HEK293 (cell line): ENCODE measurements at regions not wholly inside any gene's neighbourhood (a gene's known extent, or its start where the extent isn't known, plus 50 kb on each side); places are given as distances from the start of the nearest gene placed in this dataset.

Experiments
- CTCF ChIA-PET: fragments of 350-600 bp; formaldehyde crosslinking; extraction: SDS; loops from one replicate; lab custom pipeline; 2021; ENCODE audit warnings: antibody characterized with exemption; lab: Yijun Ruan, JAX
- POLR2A ChIA-PET: fragments of 300-600 bp; formaldehyde crosslinking; extraction: SDS; loops from one replicate; lab custom pipeline; 2020; ENCODE audit warnings: antibody characterized with exemption, inconsistent platforms; lab: Yijun Ruan, JAX
- H3K27ac ChIP-seq: fragments of 200-500 bp; sonication (Bioruptor generic); 2 replicates; pipeline ENCODE4 v1.5.1; 2014; ENCODE audit warnings: low read depth, low read length, control low read depth, inconsistent platforms; ENCODE audit errors: extremely low read depth
- H3K36me3 ChIP-seq, 2 experiments: fragments of 200-500 bp in 1 of 2; sonication (Bioruptor generic) in 1 of 2; 1 replicate in 1 of 2; 2 replicates in 1 of 2; pipeline ENCODE4 v1.5.1; 2014 to 2017; ENCODE audit warnings: inconsistent platforms in 2 of 2, low read length in 2 of 2; ENCODE audit not compliant: control insufficient read depth in 2 of 2, insufficient read depth in 1 of 2
- H3K4me1 ChIP-seq: fragments of 200-500 bp; sonication (Bioruptor generic); 2 replicates; pipeline ENCODE4 v1.5.1; 2014; ENCODE audit warnings: mild to moderate bottlenecking, low read length, inconsistent platforms; ENCODE audit not compliant: control insufficient read depth, insufficient read depth
- H3K4me3 ChIP-seq: 2 replicates; pipeline ENCODE4 v1.5.1; 2011; ENCODE audit warnings: low read depth, mild to moderate bottlenecking, control low read depth, low read length, moderate library complexity
- H3K9me3 ChIP-seq: fragments of 200-500 bp; sonication (Bioruptor generic); 2 replicates; pipeline ENCODE4 v1.5.1; 2014; ENCODE audit warnings: low read depth, low read length, inconsistent platforms; ENCODE audit not compliant: control insufficient read depth, insufficient read depth
- GLI2 ChIP-seq: fragments of 450-650 bp; formaldehyde crosslinking; IDR thresholded peaks from 2 replicates; pipeline ENCODE4; 2017; ENCODE audit warnings: missing biosample characterization, missing genetic modification characterization, low read depth, borderline replicate concordance
- KLF16 ChIP-seq: fragments of 450-650 bp; formaldehyde crosslinking; IDR thresholded peaks from 2 replicates; pipeline ENCODE4 v1.5.1; 2017; ENCODE audit warnings: missing biosample characterization, missing genetic modification characterization
- KLF7 ChIP-seq: fragments of 450-650 bp; formaldehyde crosslinking; IDR thresholded peaks from 2 replicates; pipeline ENCODE4 v1.5.1; 2016; ENCODE audit warnings: missing biosample characterization, missing genetic modification characterization, borderline replicate concordance
- PRDM6 ChIP-seq: fragments of 450-650 bp; formaldehyde crosslinking; IDR thresholded peaks from 2 replicates; pipeline ENCODE4 v1.5.1; 2017; ENCODE audit warnings: missing biosample characterization, missing genetic modification characterization
- REST ChIP-seq: fragments of 450-650 bp; formaldehyde crosslinking; IDR thresholded peaks from 2 replicates; pipeline ENCODE4 v1.5.1; 2016; ENCODE audit warnings: missing biosample characterization, missing genetic modification characterization
- SP7 ChIP-seq: fragments of 450-650 bp; formaldehyde crosslinking; IDR thresholded peaks from 2 replicates; pipeline ENCODE4 v1.5.1; 2016; ENCODE audit warnings: missing biosample characterization, missing genetic modification characterization
- TCF7L2 ChIP-seq: IDR thresholded peaks from 2 replicates; pipeline ENCODE4 v1.6.1; 2011; ENCODE audit warnings: low read depth, mild to moderate bottlenecking, inconsistent platforms, low read length, moderate library complexity, borderline replicate concordance
- ZFP3 ChIP-seq: fragments of 450-650 bp; formaldehyde crosslinking; IDR thresholded peaks from 2 replicates; pipeline ENCODE4 v1.5.1; 2016; ENCODE audit warnings: low read depth, missing biosample characterization, missing genetic modification characterization
- ZNF558 ChIP-seq: fragments of 450-650 bp; formaldehyde crosslinking; IDR thresholded peaks from 2 replicates; pipeline ENCODE4 v1.5.1; 2016; ENCODE audit warnings: missing biosample characterization, missing genetic modification characterization
- ZNF660 ChIP-seq: fragments of 450-650 bp; IDR thresholded peaks from 2 replicates; pipeline ENCODE4 v1.5.1; 2018; ENCODE audit warnings: missing biosample characterization, mild to moderate bottlenecking, missing genetic modification characterization
- ZNF677 ChIP-seq: fragments of 450-650 bp; IDR thresholded peaks from 2 replicates; pipeline ENCODE4 v1.5.0; 2018; ENCODE audit warnings: missing biosample characterization, mild to moderate bottlenecking, missing genetic modification characterization, moderate library complexity
- ZNF776 ChIP-seq: fragments of 450-650 bp; formaldehyde crosslinking; IDR thresholded peaks from 2 replicates; pipeline ENCODE4 v1.5.0; 2017; ENCODE audit warnings: missing biosample characterization, missing genetic modification characterization, borderline replicate concordance
- ZXDB ChIP-seq: fragments of 450-650 bp; formaldehyde crosslinking; IDR thresholded peaks from 2 replicates; pipeline ENCODE4 v1.5.1; 2016; ENCODE audit warnings: missing biosample characterization, missing genetic modification characterization
- TF ChIP-seq, protein P1 (sequence below): fragments of 450-650 bp; formaldehyde crosslinking; IDR thresholded peaks from 2 replicates; pipeline ENCODE4 v1.5.1; 2016; ENCODE audit warnings: missing biosample characterization, missing genetic modification characterization, borderline replicate concordance
- TF ChIP-seq, protein P2 (sequence below): fragments of 450-650 bp; IDR thresholded peaks from 2 replicates; pipeline ENCODE4 v1.5.1; 2018; ENCODE audit warnings: missing biosample characterization, missing genetic modification characterization
- TF ChIP-seq, protein P3 (sequence below): fragments of 450-650 bp; formaldehyde crosslinking; IDR thresholded peaks from 2 replicates; pipeline ENCODE4; 2016; ENCODE audit warnings: missing biosample characterization, missing genetic modification characterization
- TF ChIP-seq, protein P4 (sequence below): fragments of 450-650 bp; formaldehyde crosslinking; IDR thresholded peaks from 2 replicates; pipeline ENCODE4 v1.5.1; 2016; ENCODE audit warnings: missing biosample characterization, missing genetic modification characterization
- TF ChIP-seq, protein P5 (sequence below): fragments of 450-650 bp; formaldehyde crosslinking; IDR thresholded peaks from 2 replicates; pipeline ENCODE4 v1.5.1; 2016; ENCODE audit warnings: missing biosample characterization, missing genetic modification characterization

DNA sequence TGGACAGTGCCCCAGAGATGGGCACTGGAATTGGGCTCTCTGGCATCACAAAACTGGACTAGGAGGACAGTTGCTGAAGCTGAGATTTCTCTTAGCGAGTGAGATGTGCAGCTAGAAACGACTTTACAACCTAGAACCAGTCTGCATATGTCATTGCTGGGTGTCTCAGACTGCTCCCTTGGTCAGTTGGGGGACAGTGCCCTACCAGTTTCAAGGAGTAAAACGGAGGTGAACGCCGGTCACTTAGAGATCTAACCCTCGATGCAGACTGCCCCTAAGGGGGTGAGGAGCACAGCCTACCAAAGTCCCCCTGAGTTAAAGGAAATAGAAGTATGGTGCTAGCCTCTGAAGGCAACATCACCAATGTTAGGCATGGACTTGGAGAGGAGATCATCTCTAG, 704.4 kb upstream of the CDH9 start:
- Histone ChIP-seq H3K27ac (no peak overlapping the region), H3K9me3 (no peaks in the 10 kb centered on the region; the same call in 1 of the 2 replicates), H3K4me3 (no peak overlapping the region), H3K4me1 (no peaks in the 10 kb centered on the region), H3K36me3 (no peaks in the 10 kb centered on the region)
- ChIA-PET POLR2A (no interaction called here), CTCF (no interaction called here)
- TF ChIP-seq GLI2 (tag by site-specific recombination): no peak
- TF ChIP-seq, protein P1, sequence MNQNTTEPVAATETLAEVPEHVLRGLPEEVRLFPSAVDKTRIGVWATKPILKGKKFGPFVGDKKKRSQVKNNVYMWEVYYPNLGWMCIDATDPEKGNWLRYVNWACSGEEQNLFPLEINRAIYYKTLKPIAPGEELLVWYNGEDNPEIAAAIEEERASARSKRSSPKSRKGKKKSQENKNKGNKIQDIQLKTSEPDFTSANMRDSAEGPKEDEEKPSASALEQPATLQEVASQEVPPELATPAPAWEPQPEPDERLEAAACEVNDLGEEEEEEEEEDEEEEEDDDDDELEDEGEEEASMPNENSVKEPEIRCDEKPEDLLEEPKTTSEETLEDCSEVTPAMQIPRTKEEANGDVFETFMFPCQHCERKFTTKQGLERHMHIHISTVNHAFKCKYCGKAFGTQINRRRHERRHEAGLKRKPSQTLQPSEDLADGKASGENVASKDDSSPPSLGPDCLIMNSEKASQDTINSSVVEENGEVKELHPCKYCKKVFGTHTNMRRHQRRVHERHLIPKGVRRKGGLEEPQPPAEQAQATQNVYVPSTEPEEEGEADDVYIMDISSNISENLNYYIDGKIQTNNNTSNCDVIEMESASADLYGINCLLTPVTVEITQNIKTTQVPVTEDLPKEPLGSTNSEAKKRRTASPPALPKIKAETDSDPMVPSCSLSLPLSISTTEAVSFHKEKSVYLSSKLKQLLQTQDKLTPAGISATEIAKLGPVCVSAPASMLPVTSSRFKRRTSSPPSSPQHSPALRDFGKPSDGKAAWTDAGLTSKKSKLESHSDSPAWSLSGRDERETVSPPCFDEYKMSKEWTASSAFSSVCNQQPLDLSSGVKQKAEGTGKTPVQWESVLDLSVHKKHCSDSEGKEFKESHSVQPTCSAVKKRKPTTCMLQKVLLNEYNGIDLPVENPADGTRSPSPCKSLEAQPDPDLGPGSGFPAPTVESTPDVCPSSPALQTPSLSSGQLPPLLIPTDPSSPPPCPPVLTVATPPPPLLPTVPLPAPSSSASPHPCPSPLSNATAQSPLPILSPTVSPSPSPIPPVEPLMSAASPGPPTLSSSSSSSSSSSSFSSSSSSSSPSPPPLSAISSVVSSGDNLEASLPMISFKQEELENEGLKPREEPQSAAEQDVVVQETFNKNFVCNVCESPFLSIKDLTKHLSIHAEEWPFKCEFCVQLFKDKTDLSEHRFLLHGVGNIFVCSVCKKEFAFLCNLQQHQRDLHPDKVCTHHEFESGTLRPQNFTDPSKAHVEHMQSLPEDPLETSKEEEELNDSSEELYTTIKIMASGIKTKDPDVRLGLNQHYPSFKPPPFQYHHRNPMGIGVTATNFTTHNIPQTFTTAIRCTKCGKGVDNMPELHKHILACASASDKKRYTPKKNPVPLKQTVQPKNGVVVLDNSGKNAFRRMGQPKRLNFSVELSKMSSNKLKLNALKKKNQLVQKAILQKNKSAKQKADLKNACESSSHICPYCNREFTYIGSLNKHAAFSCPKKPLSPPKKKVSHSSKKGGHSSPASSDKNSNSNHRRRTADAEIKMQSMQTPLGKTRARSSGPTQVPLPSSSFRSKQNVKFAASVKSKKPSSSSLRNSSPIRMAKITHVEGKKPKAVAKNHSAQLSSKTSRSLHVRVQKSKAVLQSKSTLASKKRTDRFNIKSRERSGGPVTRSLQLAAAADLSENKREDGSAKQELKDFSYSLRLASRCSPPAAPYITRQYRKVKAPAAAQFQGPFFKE: no peak
- TF ChIP-seq SP7 (tag by site-specific recombination): no peak
- TF ChIP-seq KLF7 (tag by site-specific recombination): no peak
- TF ChIP-seq ZXDB (tag by site-specific recombination): no peak
- TF ChIP-seq, protein P2, sequence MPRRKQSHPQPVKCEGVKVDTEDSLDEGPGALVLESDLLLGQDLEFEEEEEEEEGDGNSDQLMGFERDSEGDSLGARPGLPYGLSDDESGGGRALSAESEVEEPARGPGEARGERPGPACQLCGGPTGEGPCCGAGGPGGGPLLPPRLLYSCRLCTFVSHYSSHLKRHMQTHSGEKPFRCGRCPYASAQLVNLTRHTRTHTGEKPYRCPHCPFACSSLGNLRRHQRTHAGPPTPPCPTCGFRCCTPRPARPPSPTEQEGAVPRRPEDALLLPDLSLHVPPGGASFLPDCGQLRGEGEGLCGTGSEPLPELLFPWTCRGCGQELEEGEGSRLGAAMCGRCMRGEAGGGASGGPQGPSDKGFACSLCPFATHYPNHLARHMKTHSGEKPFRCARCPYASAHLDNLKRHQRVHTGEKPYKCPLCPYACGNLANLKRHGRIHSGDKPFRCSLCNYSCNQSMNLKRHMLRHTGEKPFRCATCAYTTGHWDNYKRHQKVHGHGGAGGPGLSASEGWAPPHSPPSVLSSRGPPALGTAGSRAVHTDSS (tag by site-specific recombination): no peak
- TF ChIP-seq ZNF558 (tag by site-specific recombination): no peak
- no peak for TF ChIP-seq ZNF660 (tag by site-specific recombination)
- no peak for TF ChIP-seq PRDM6
- no peak for TF ChIP-seq ZFP3 (tag by site-specific recombination)
- no peak for TF ChIP-seq KLF16
- TF ChIP-seq TCF7L2: no peak
- no peak for TF ChIP-seq REST (tag by site-specific recombination)
- TF ChIP-seq, protein P3, sequence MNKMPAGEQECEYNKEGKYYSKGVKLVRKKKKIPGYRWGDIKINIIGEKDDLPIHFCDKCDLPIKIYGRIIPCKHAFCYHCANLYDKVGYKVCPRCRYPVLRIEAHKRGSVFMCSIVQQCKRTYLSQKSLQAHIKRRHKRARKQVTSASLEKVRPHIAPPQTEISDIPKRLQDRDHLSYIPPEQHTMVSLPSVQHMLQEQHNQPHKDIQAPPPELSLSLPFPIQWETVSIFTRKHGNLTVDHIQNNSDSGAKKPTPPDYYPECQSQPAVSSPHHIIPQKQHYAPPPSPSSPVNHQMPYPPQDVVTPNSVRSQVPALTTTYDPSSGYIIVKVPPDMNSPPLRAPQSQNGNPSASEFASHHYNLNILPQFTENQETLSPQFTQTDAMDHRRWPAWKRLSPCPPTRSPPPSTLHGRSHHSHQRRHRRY (tag by site-specific recombination): no peak
- no peak for TF ChIP-seq ZNF776
- TF ChIP-seq ZNF677 (tag by site-specific recombination): no peak
- TF ChIP-seq, protein P4, sequence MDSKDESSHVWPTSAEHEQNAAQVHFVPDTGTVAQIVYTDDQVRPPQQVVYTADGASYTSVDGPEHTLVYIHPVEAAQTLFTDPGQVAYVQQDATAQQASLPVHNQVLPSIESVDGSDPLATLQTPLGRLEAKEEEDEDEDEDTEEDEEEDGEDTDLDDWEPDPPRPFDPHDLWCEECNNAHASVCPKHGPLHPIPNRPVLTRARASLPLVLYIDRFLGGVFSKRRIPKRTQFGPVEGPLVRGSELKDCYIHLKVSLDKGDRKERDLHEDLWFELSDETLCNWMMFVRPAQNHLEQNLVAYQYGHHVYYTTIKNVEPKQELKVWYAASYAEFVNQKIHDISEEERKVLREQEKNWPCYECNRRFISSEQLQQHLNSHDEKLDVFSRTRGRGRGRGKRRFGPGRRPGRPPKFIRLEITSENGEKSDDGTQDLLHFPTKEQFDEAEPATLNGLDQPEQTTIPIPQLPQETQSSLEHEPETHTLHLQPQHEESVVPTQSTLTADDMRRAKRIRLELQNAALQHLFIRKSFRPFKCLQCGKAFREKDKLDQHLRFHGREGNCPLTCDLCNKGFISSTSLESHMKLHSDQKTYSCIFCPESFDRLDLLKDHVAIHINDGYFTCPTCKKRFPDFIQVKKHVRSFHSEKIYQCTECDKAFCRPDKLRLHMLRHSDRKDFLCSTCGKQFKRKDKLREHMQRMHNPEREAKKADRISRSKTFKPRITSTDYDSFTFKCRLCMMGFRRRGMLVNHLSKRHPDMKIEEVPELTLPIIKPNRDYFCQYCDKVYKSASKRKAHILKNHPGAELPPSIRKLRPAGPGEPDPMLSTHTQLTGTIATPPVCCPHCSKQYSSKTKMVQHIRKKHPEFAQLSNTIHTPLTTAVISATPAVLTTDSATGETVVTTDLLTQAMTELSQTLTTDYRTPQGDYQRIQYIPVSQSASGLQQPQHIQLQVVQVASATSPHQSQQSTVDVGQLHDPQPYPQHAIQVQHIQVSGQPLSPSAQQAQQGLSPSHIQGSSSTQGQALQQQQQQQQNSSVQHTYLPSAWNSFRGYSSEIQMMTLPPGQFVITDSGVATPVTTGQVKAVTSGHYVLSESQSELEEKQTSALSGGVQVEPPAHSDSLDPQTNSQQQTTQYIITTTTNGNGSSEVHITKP: no peak
- TF ChIP-seq, protein P5, sequence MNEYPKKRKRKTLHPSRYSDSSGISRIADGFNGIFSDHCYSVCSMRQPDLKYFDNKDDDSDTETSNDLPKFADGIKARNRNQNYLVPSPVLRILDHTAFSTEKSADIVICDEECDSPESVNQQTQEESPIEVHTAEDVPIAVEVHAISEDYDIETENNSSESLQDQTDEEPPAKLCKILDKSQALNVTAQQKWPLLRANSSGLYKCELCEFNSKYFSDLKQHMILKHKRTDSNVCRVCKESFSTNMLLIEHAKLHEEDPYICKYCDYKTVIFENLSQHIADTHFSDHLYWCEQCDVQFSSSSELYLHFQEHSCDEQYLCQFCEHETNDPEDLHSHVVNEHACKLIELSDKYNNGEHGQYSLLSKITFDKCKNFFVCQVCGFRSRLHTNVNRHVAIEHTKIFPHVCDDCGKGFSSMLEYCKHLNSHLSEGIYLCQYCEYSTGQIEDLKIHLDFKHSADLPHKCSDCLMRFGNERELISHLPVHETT: no peak
